Ishikawa (cell line): ENCODE measurements at regions not wholly inside any gene's neighbourhood (a gene's known extent, or its start where the extent isn't known, plus 50 kb on each side); places are given as distances from the start of the nearest gene placed in this dataset.

Source experiments
- CEBPB ChIP-seq: IDR thresholded peaks from 2 replicates; pipeline ENCODE4 v1.6.1; 2012
- CREB1 ChIP-seq: IDR thresholded peaks from 2 replicates; pipeline ENCODE4 v1.6.1; 2012; ENCODE audit warnings: low read depth
- EGR1 ChIP-seq: IDR thresholded peaks from 2 replicates; pipeline ENCODE4 v1.6.1; 2012
- EP300 ChIP-seq: IDR thresholded peaks from 2 replicates; pipeline ENCODE4 v1.6.1; 2012; ENCODE audit warnings: borderline replicate concordance
- FOXM1 ChIP-seq: IDR thresholded peaks from 2 replicates; pipeline ENCODE4 v1.6.1; 2012; ENCODE audit warnings: low read depth, borderline replicate concordance
- MAX ChIP-seq: IDR thresholded peaks from 2 replicates; pipeline ENCODE4 v1.6.1; 2012
- NFIC ChIP-seq: IDR thresholded peaks from 2 replicates; pipeline ENCODE4 v1.6.1; 2012
- RAD21 ChIP-seq: IDR thresholded peaks from 2 replicates; pipeline ENCODE4 v1.6.1; 2012; ENCODE audit warnings: low read depth
- REST ChIP-seq: IDR thresholded peaks from 2 replicates; pipeline ENCODE4 v1.6.1; 2012; ENCODE audit warnings: low read depth, mild to moderate bottlenecking
- TAF1 ChIP-seq: IDR thresholded peaks from 2 replicates; pipeline ENCODE4 v1.6.1; 2012; ENCODE audit warnings: low read depth, mild to moderate bottlenecking
- TCF12 ChIP-seq: IDR thresholded peaks from 2 replicates; pipeline ENCODE4 v1.6.1; 2012; ENCODE audit warnings: low read depth
- TEAD4 ChIP-seq: IDR thresholded peaks from 2 replicates; pipeline ENCODE4 v1.6.1; 2012
- USF1 ChIP-seq: IDR thresholded peaks from 2 replicates; pipeline ENCODE4 v1.6.1; 2012
- YY1 ChIP-seq: IDR thresholded peaks from 2 replicates; pipeline ENCODE4 v1.6.1; 2012; ENCODE audit warnings: low read depth
- ZBTB7A ChIP-seq: IDR thresholded peaks from 2 replicates; pipeline ENCODE4 v1.6.1; 2012; ENCODE audit warnings: low read depth

- no peak for TF ChIP-seq CEBPB
- TF ChIP-seq EP300 = no peak
Measured at GRCh38 chr2:225920621-225921220, 521.2 kb downstream of the NYAP2 start.

- TF ChIP-seq CREB1 (no peak), ZBTB7A (no peak), TEAD4 (no peak), YY1 (no peak), CEBPB (no peak), NFIC (no peak), FOXM1 (no peak), TAF1 (no peak), EP300 (no peak), RAD21 (no peak)
Measured at GRCh38 chr2:225916692-225917091, 517.2 kb downstream of the NYAP2 start.

GRCh38 chr2:225911019-225911418, 511.5 kb downstream of the NYAP2 start:
- TF ChIP-seq EGR1 = no peak
- no peak for TF ChIP-seq REST
- no peak for TF ChIP-seq RAD21
- TF ChIP-seq EP300 = no peak
- no peak for TF ChIP-seq TEAD4
- TF ChIP-seq YY1 = no peak
- no peak for TF ChIP-seq USF1
- no peak for TF ChIP-seq TCF12
- no peak for TF ChIP-seq CREB1
- no peak for TF ChIP-seq MAX
- TF ChIP-seq CEBPB = no peak
- no peak for TF ChIP-seq NFIC
- TF ChIP-seq TAF1 = no peak
- TF ChIP-seq FOXM1 = no peak
- no peak for TF ChIP-seq ZBTB7A

GRCh38 chr2:225895126-225895525, 495.6 kb downstream of the NYAP2 start:
- TF ChIP-seq CEBPB (no peak), TCF12 (no peak), EGR1 (no peak), REST (no peak), CREB1 (no peak), ZBTB7A (no peak), TAF1 (no peak), NFIC (no peak), USF1 (no peak), MAX (no peak)

- TF ChIP-seq EP300 = no peak
- no peak for TF ChIP-seq EGR1
- no peak for TF ChIP-seq FOXM1
- no peak for TF ChIP-seq NFIC
- no peak for TF ChIP-seq MAX
- no peak for TF ChIP-seq CEBPB
- TF ChIP-seq REST = no peak
- no peak for TF ChIP-seq TCF12
- no peak for TF ChIP-seq RAD21
- TF ChIP-seq YY1 = no peak
- TF ChIP-seq ZBTB7A = no peak
- TF ChIP-seq CREB1 = no peak
- no peak for TF ChIP-seq TAF1
Measured at GRCh38 chr2:225894236-225894980, 494.9 kb downstream of the NYAP2 start.
